Loucy (cell line): ENCODE measurements at regions not wholly inside any gene's neighbourhood (a gene's known extent, or its start where the extent isn't known, plus 50 kb on each side); places are given as distances from the start of the nearest gene placed in this dataset.

Source experiments
- EZH2phosphoT487 ChIP-seq: fragments of 200-600 bp; IDR thresholded peaks from 2 replicates; pipeline ENCODE4 v1.6.1; 2018; ENCODE audit warnings: antibody characterized with exemption, mild to moderate bottlenecking, moderate library complexity, borderline replicate concordance
- TF ChIP-seq, protein P1 (sequence below): fragments of 200-600 bp; sonication (generic); conservative IDR thresholded peaks from 2 replicates; pipeline ENCODE4 v1.5.1; 2014; ENCODE audit warnings: mild to moderate bottlenecking, antibody characterized with exemption, low read length

DNA sequence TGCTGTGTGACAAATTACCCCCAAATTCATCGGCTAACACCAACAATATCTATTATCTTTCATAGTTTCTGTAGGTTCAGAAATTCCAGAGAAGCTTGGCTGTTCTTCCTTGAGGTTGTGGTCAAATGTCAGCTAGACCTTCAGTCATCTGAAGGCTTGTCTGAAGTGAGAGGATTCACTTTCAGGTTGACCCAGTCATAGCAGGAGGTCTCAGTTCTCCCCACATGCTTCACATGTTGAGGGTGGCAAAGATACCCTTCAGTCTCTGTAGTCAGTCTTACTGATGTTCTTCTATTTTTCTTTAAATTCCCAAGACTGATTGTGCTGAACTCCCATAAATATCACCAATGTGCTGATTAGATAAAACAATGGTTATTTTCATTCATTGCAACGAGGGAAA, 1692.0 kb downstream of the REEP3 start:
- TF ChIP-seq, protein P1, sequence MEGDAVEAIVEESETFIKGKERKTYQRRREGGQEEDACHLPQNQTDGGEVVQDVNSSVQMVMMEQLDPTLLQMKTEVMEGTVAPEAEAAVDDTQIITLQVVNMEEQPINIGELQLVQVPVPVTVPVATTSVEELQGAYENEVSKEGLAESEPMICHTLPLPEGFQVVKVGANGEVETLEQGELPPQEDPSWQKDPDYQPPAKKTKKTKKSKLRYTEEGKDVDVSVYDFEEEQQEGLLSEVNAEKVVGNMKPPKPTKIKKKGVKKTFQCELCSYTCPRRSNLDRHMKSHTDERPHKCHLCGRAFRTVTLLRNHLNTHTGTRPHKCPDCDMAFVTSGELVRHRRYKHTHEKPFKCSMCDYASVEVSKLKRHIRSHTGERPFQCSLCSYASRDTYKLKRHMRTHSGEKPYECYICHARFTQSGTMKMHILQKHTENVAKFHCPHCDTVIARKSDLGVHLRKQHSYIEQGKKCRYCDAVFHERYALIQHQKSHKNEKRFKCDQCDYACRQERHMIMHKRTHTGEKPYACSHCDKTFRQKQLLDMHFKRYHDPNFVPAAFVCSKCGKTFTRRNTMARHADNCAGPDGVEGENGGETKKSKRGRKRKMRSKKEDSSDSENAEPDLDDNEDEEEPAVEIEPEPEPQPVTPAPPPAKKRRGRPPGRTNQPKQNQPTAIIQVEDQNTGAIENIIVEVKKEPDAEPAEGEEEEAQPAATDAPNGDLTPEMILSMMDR, result no peak
- no peak for TF ChIP-seq EZH2phosphoT487
